Middle frontal gyrus (tissue), 1 donor: ENCODE measurements at regions not wholly inside any gene's neighbourhood (a gene's known extent, or its start where the extent isn't known, plus 50 kb on each side); places are given as distances from the start of the nearest gene placed in this dataset.
"Not testable (repeated sequence)": the region's sequence is repeated elsewhere in the genome, so short reads cannot be mapped to it uniquely, and the experiment has no call there.

ENCODE experiments used
- DNase-seq: peaks from one replicate; pipeline ENCODE4 v3.0.0-alpha.2; 2015; ENCODE audit warnings: low spot score; ENCODE audit errors: extremely low spot score

- DNase-seq = no peak
These were observed 124.7 kb upstream of the PMEPA1 start for GRCh38 chr20:57834306-57835073.

- DNase-seq = no peak
These were observed 122.3 kb upstream of the PMEPA1 start for GRCh38 chr20:57831993-57832585.

- no peak for DNase-seq
These were observed 121.6 kb upstream of the PMEPA1 start for GRCh38 chr20:57831326-57831992.

- DNase-seq = no peak
These were observed 120.7 kb upstream of the PMEPA1 start for GRCh38 chr20:57830515-57830895.

- DNase-seq = no peak
These were observed 120.1 kb upstream of the PMEPA1 start for GRCh38 chr20:57829805-57830514.

GRCh38 chr20:57829336-57829735, 119.5 kb upstream of the PMEPA1 start:
- DNase-seq = no peak

- DNase-seq = no peak
These were observed 118.9 kb upstream of the PMEPA1 start for GRCh38 chr20:57828696-57829095.

GRCh38 chr20:57826666-57827287, 117.0 kb upstream of the PMEPA1 start:
- DNase-seq = no peak

GRCh38 chr20:57824909-57825308, 115.1 kb upstream of the PMEPA1 start:
- DNase-seq = no peak

- no peak for DNase-seq
These were observed 112.1 kb upstream of the PMEPA1 start for GRCh38 chr20:57821935-57822334.

GRCh38 chr20:57819691-57820380, 110.0 kb upstream of the PMEPA1 start:
- no peak for DNase-seq

GRCh38 chr20:57819291-57819690, 109.5 kb upstream of the PMEPA1 start:
- no peak for DNase-seq

GRCh38 chr20:57818418-57819181, 108.8 kb upstream of the PMEPA1 start:
- DNase-seq = no peak

GRCh38 chr20:57815405-57815804, 105.6 kb upstream of the PMEPA1 start:
- DNase-seq = no peak

- DNase-seq = no peak
These were observed 104.7 kb upstream of the PMEPA1 start for GRCh38 chr20:57814529-57814928.

GRCh38 chr20:57813509-57814269, 103.9 kb upstream of the PMEPA1 start:
- DNase-seq = no peak

GRCh38 chr20:57812632-57813031, 102.8 kb upstream of the PMEPA1 start:
- not testable (repeated sequence) for DNase-seq

GRCh38 chr20:57811374-57812020, 101.7 kb upstream of the PMEPA1 start:
- no peak for DNase-seq
